ENCODE measurements at regions not wholly inside any gene's neighbourhood (a gene's known extent, or its start where the extent isn't known, plus 50 kb on each side); places are given as distances from the start of the nearest gene placed in this dataset.

DNA sequence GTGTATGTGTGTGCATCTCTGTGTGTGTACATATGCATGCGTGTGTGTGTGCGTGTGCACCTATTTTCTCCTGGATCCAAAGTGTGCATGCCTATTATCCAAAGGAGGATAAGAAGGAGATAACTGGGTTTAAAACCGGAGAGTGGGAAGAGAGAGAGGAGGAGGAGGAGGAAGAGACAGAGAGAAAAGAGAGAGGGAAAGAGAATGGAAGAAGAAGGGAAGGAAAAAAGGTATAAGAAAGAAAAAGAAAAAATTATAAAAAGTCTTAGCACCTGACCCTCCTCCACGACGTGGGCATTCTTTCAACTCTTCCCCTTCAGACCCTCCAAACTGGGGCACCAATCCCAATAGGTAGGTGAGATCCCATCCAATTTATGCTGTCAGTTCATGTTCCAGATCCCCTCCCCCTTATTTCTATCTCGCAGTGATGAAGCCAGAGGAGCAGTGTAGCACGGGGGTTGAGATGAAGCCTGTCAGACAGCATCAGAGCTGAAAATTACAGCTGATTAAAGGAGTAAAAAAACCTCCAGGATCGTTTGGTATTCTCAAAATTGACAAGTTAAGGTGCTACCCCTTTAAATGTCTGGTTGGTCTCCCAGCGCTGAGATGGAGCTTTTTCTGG lies 386.7 kb upstream of the ATP5MC3 start:
- WGBS: 76% methylated on average over 9 of the region's 9 CpGs
- TF ChIP-seq EP300 (IDR thresholded peaks at IDR 0.05) (no peak), POLR2A (IDR thresholded peaks at IDR 0.05; ENCODE audit: low read depth) (no peak), POLR2AphosphoS5 (IDR thresholded peaks at IDR 0.05) (no peak), CTCF (IDR thresholded peaks at IDR 0.05) (no peak)
- H3K27me3 ChIP-seq: no peaks in the 10 kb centered on the region
- no peaks in the 10 kb centered on the region for H3K4me1 ChIP-seq
- H3K27ac ChIP-seq (replicated peaks in 1 of 4): no peak overlapping the region
- intact Hi-C loops (cut with DNase I): no loop called here
- peak; percentile 85 for DNase-seq (ENCODE audit: extremely low spot score)
- H3K9me3 ChIP-seq: no peaks in the 10 kb centered on the region
- no peaks in the 10 kb centered on the region for H3K36me3 ChIP-seq
- H3K4me3 ChIP-seq: no peak overlapping the region

- Histone ChIP-seq H3K4me3 (no peak overlapping the region), H3K9me3 (no peaks in the 10 kb centered on the region), H3K36me3 (no peaks in the 10 kb centered on the region), H3K27me3 (no peaks in the 10 kb centered on the region), H3K4me1 (no peaks in the 10 kb centered on the region), H3K27ac (replicated peaks in 1 of 4) (no peak overlapping the region)
- TF ChIP-seq EP300 (IDR thresholded peaks at IDR 0.05) (no peak), CTCF (IDR thresholded peaks at IDR 0.05) (no peak), POLR2AphosphoS5 (IDR thresholded peaks at IDR 0.05) (no peak), POLR2A (IDR thresholded peaks at IDR 0.05; ENCODE audit: low read depth) (no peak)
- WGBS: 74% methylated on average over 4 of the region's 4 CpGs
- intact Hi-C loops (cut with DNase I): no loop called here
- peak; percentile 42 for DNase-seq (ENCODE audit: extremely low spot score)
Observed at GRCh38 chr2:175567435-175568061, 386.0 kb upstream of the ATP5MC3 start.

GRCh38 chr2:175560521-175561169 lies 379.1 kb upstream of the ATP5MC3 start:
- DNase-seq (ENCODE audit: extremely low spot score): peak; percentile 37
- WGBS: 74% methylated on average over 5 of the region's 5 CpGs
- H3K36me3 ChIP-seq: no peaks in the 10 kb centered on the region
- H3K9me3 ChIP-seq: no peaks in the 10 kb centered on the region
- intact Hi-C loops (cut with DNase I): no loop called here
- H3K4me1 ChIP-seq: no peaks in the 10 kb centered on the region
- peaks cover 0 to 4% (median 0%) of the 10 kb centered on the region in 4 donors for H3K27me3 ChIP-seq
- no peak for TF ChIP-seq EP300 (IDR thresholded peaks at IDR 0.05)
- no peak for TF ChIP-seq POLR2AphosphoS5 (IDR thresholded peaks at IDR 0.05)
- TF ChIP-seq CTCF (IDR thresholded peaks at IDR 0.05): no peak
- TF ChIP-seq POLR2A (IDR thresholded peaks at IDR 0.05; ENCODE audit: low read depth): no peak
- H3K27ac ChIP-seq (replicated peaks in 1 of 4): no peak overlapping the region
- no peak overlapping the region for H3K4me3 ChIP-seq

- Histone ChIP-seq H3K36me3 (no peaks in the 10 kb centered on the region), H3K9me3 (no peaks in the 10 kb centered on the region), H3K4me1 (no peaks in the 10 kb centered on the region), H3K27me3 (peaks cover 0 to 8% (median 0%) of the 10 kb centered on the region in 4 donors), H3K27ac (replicated peaks in 1 of 4) (no peak overlapping the region), H3K4me3 (no peak overlapping the region)
- no peak for TF ChIP-seq POLR2A (IDR thresholded peaks at IDR 0.05; ENCODE audit: low read depth)
- TF ChIP-seq CTCF (IDR thresholded peaks at IDR 0.05): no peak
- no peak for TF ChIP-seq POLR2AphosphoS5 (IDR thresholded peaks at IDR 0.05)
- no peak for TF ChIP-seq EP300 (IDR thresholded peaks at IDR 0.05)
- DNase-seq (ENCODE audit: extremely low spot score): no peak
- intact Hi-C loops (cut with DNase I): no loop called here
- WGBS: 75% methylated on average over 3 of the region's 3 CpGs
Observed at GRCh38 chr2:175559613-175560012, 378.1 kb upstream of the ATP5MC3 start.

Measured in esophagus muscularis mucosa (tissue), 4 donors.